PFSK-1 (cell line): ENCODE measurements at regions not wholly inside any gene's neighbourhood (a gene's known extent, or its start where the extent isn't known, plus 50 kb on each side); places are given as distances from the start of the nearest gene placed in this dataset.

Experiments
- FOXP2 ChIP-seq: optimal IDR thresholded peaks from 2 replicates; pipeline ENCODE3; 2011; ENCODE audit warnings: borderline replicate concordance, control low read depth, inconsistent platforms; ENCODE audit not compliant: insufficient read depth; ENCODE audit errors: extremely low read length, extremely low read depth
- POLR2AphosphoS5 ChIP-seq: IDR thresholded peaks from 2 replicates; pipeline ENCODE4 v1.6.1; 2012; ENCODE audit warnings: low read depth, mild to moderate bottlenecking, control low read depth, low read length, moderate library complexity
- SIN3A ChIP-seq: IDR thresholded peaks from 2 replicates; pipeline ENCODE4 v1.6.1; 2012; ENCODE audit warnings: mild to moderate bottlenecking, low read length, moderate library complexity, borderline replicate concordance; ENCODE audit not compliant: insufficient read depth
- TAF1 ChIP-seq: IDR thresholded peaks from 2 replicates; pipeline ENCODE4 v1.6.1; 2012; ENCODE audit warnings: low read length, control low read depth, borderline replicate concordance; ENCODE audit not compliant: insufficient read depth
- TF ChIP-seq, protein P1 (sequence below), 2 experiments: IDR thresholded peaks; 2 replicates each; pipeline versions ENCODE4 v1.6.1 to v1.8.0; 2011 to 2012; ENCODE audit warnings: low read depth in 2 of 2, low read length in 2 of 2, control low read depth in 1 of 2, inconsistent platforms in 1 of 2, mild to moderate bottlenecking in 1 of 2, moderate library complexity in 1 of 2; ENCODE audit not compliant: insufficient read depth in 1 of 2

DNA sequence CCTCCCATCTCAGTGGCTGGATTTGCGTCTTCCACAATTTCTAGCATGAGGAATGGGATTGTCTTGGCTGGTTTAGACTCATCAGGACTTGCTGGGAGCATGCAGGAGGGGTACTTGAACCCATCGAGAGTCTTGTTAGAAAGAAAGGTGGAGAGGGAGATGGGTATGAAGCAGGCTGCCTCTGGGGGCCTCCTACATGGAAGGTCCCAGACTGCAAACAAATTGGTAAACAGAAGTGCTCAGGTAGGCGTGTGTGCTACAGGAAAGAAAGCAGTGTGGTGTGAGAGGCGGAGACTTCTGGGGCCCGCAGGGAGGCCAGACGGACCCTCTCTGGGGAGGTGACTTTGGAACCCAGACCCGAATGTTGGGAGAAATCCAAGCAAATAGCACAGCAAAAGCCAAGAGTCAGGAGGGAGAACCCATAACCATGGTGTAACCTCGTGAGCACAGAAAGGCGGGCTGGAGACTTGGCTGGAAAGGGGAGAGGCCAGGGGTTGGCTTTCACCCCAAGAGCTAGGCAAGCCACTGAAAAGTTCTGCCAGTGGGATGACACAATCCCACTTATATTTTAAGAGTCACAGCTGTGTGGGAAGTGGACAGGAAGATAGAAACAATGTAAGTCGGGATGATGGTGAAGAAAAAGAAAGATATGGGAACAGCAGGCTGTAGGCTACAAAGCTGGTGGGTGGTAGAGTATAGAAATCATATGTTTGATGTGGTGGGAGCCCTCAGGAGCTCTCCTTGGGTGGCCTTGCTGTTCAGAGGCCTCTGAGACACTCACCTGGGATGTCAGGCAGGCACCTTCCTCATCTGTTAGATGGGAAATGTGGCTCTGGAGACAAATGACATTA lies 130.1 kb upstream of the PRR20G start:
- TF ChIP-seq SIN3A: no peak
- no peak for TF ChIP-seq TAF1
- no peak for TF ChIP-seq FOXP2
- TF ChIP-seq, protein P1, sequence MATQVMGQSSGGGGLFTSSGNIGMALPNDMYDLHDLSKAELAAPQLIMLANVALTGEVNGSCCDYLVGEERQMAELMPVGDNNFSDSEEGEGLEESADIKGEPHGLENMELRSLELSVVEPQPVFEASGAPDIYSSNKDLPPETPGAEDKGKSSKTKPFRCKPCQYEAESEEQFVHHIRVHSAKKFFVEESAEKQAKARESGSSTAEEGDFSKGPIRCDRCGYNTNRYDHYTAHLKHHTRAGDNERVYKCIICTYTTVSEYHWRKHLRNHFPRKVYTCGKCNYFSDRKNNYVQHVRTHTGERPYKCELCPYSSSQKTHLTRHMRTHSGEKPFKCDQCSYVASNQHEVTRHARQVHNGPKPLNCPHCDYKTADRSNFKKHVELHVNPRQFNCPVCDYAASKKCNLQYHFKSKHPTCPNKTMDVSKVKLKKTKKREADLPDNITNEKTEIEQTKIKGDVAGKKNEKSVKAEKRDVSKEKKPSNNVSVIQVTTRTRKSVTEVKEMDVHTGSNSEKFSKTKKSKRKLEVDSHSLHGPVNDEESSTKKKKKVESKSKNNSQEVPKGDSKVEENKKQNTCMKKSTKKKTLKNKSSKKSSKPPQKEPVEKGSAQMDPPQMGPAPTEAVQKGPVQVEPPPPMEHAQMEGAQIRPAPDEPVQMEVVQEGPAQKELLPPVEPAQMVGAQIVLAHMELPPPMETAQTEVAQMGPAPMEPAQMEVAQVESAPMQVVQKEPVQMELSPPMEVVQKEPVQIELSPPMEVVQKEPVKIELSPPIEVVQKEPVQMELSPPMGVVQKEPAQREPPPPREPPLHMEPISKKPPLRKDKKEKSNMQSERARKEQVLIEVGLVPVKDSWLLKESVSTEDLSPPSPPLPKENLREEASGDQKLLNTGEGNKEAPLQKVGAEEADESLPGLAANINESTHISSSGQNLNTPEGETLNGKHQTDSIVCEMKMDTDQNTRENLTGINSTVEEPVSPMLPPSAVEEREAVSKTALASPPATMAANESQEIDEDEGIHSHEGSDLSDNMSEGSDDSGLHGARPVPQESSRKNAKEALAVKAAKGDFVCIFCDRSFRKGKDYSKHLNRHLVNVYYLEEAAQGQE (IDR thresholded peaks at IDR 0.05; ENCODE audit: insufficient read depth in 1 of 2, low read depth in 2 of 2, low read length in 2 of 2): no peak
- TF ChIP-seq POLR2AphosphoS5: no peak

DNA sequence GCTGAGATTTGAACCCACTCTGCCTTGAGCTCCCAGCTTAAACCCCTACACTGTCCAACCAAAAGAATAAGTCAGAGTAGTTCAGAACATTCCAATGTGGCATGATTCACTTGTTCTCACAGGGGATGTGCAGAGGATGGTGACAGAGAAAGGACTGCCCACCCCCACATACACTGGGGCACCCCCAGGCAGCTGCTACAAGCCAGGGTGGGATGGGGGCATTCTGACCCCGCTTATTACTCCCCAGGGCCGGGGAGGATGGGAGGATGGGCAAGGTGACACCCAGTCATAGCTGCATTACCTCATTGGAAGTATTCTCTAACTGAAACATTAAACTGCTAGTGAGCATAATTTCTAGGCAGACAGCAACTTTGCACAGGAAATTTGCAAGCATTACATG lies 126.0 kb upstream of the PRR20G start:
- TF ChIP-seq TAF1: no peak
- TF ChIP-seq, protein P1 (IDR thresholded peaks at IDR 0.05; ENCODE audit: insufficient read depth in 1 of 2, low read depth in 2 of 2, low read length in 2 of 2): no peak
- TF ChIP-seq FOXP2: no peak
- no peak for TF ChIP-seq SIN3A
- TF ChIP-seq POLR2AphosphoS5: no peak

DNA sequence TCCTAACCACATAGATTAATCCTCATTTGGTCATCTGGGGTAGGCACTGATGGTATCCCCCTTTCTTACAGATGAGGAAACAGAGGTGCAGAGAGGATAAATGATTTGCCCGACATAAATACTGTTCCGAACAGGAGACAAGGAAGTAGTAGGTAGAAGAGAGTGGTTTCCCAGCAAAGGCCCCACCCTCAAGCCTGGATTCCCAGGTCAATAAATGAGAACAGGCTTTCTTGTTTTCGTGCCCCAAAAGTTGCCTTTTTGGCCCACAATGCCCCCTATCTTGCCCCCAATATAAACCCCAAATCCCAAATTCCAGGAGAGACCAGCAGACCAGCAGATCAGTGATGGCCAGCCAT lies 125.5 kb upstream of the PRR20G start:
- no peak for TF ChIP-seq POLR2AphosphoS5
- TF ChIP-seq FOXP2: no peak
- no peak for TF ChIP-seq TAF1
- TF ChIP-seq, protein P1 (IDR thresholded peaks at IDR 0.05; ENCODE audit: insufficient read depth in 1 of 2, low read depth in 2 of 2, low read length in 2 of 2): no peak
- TF ChIP-seq SIN3A: no peak

DNA sequence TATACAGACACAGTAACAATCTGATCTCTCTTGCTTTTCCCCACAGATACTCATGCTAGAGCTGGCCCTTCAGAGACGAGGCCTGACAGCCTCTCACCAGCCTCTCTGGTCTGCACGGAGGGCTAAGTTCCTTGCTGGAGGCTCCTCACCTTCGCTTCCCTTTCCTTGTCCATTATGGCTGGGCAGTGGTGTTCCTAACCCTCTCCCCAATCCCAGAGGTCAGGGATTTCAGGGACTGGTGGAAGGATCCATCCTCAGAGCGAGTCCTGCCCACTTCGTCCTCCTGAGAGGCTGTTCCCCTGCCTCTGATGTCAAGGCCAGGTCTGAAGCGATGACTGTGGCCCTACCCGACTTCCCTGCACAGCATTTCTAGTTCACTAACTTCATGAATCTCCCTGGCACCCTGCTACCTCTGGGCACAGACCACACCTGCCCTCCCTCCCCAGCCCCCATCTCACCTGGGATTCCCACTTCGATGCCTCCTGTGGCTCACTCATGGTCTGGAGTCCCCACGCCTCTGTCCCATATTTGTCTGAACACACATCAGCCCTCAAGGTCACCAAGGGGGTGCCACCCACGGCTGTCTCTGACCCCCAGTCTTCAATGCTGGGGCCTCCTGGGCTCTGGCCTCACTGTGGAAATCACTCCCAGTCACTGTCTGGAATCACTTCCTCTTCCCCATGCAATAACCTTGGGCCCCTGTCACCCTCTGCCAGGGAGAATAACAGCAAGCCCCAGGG lies 124.9 kb upstream of the PRR20G start:
- no peak for TF ChIP-seq FOXP2
- TF ChIP-seq POLR2AphosphoS5: no peak
- no peak for TF ChIP-seq TAF1
- no peak for TF ChIP-seq SIN3A
- TF ChIP-seq, protein P1 (IDR thresholded peaks at IDR 0.05; ENCODE audit: insufficient read depth in 1 of 2, low read depth in 2 of 2, low read length in 2 of 2): no peak
